Right lobe of liver (tissue), 6 donors: ENCODE measurements at regions not wholly inside any gene's neighbourhood (a gene's known extent, or its start where the extent isn't known, plus 50 kb on each side); places are given as distances from the start of the nearest gene placed in this dataset.

ENCODE experiments used
- ATAC-seq, 4 donors: fragments of 200-7000 bp; cut with Tn5 transposase; one replicate each; pipeline ENCODE4 v1.9.1; 2020; ENCODE audit warnings: mild to moderate bottlenecking in 4 of 4, moderate library complexity in 4 of 4
- DNase-seq, 3 donors: peaks; one replicate each; pipeline ENCODE4 v3.0.0-alpha.2; 2020
- H3K27ac ChIP-seq, 3 donors: fragments of 200-600 bp; one replicate each; pipeline ENCODE4 v1.8.0; 2022
- H3K27me3 ChIP-seq, 2 donors: fragments of 200-600 bp; one replicate each; pipeline ENCODE4 v1.8.0; 2022
- H3K36me3 ChIP-seq, 4 donors: fragments of 200-600 bp; sonication (generic) in 1 of 4; one replicate each; pipeline versions ENCODE4 v1.5.1 to v1.8.0; 2017 to 2022; ENCODE audit warnings: control low read depth in 1 of 4
- H3K4me1 ChIP-seq, 4 donors: fragments of 200-600 bp; sonication (generic) in 1 of 4; one replicate each; pipeline versions ENCODE4 v1.5.1 to v1.8.0; 2017 to 2022; ENCODE audit warnings: control low read depth in 1 of 4
- H3K4me3 ChIP-seq, 3 donors: fragments of 200-600 bp; one replicate each; pipeline ENCODE4 v1.8.0; 2022
- H3K9me3 ChIP-seq, 4 donors: fragments of 200-600 bp; sonication (generic) in 1 of 4; one replicate each; pipeline versions ENCODE4 v1.5.1 to v1.8.0; 2017 to 2022; ENCODE audit warnings: control low read depth in 1 of 4
- POLR2A ChIP-seq: fragments of 450-650 bp; IDR thresholded peaks from one replicate; pipeline ENCODE4 v1.6.1; 2017; ENCODE audit warnings: antibody characterized with exemption, mild to moderate bottlenecking
- WGBS: methylation state at CpG from one replicate; pipeline ENCODE4 v1.1.6; 2018; ENCODE audit warnings: low coverage, low lambda C conversion rate; ENCODE audit not compliant: insufficient coverage; ENCODE audit errors: missing lambda C conversion rate; 5-methylcytosine and 5-hydroxymethylcytosine counted together
- intact Hi-C, 2 donors: fragments of 100-400 bp; cut with DNase I; formaldehyde crosslinking; loops; one replicate each; pipeline versions ENCODE4 v1.11.2 to v1.14.1; 2022
- TF ChIP-seq, protein P1 (sequence below), 4 donors: fragments of 200-600 bp in 3 of 4; fragments of 450-650 bp in 1 of 4; IDR thresholded peaks; one replicate each; pipeline versions ENCODE4 v1.5.1 to v1.8.0; 2016 to 2022; ENCODE audit warnings: antibody characterized with exemption in 4 of 4, mild to moderate bottlenecking in 2 of 4
- donor health status: DM: no; HTN: yes; CAD: no.
- donor health status: DM: no; HTN: no; CAD: no.
- donor health status: DM: no; HTN: no; CAD: no.
- donor health status: DM: no; HTN: yes; CAD: no.
- donor health status: DM: no; HTN: yes; CAD: no.

DNA sequence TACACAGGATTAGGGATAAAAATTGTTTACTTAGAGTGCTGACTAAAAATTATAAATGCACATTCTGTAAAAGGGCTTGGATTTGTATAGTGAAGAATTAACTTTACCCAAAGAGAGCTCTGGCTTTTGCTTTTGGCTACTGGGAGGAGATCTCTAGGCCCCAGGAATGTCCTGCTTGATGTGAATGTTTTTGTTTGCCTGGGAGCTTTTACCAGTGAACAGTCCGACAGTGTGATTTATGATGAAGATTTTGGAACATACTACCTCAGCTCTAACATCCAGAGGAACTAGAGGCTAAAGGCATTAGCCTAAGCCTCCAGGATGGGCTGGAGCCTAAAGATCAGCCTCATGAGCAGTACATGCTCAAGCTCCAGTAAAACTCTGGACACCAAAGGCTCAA lies 103.7 kb upstream of the RFX3 start:
- no peak for ATAC-seq
- Histone ChIP-seq H3K27ac (no peak overlapping the region), H3K9me3 (no peaks in the 10 kb centered on the region), H3K27me3 (no peaks in the 10 kb centered on the region), H3K4me3 (no peak overlapping the region), H3K4me1 (no peaks in the 10 kb centered on the region), H3K36me3 (no peaks in the 10 kb centered on the region)
- 100% methylated on average over 1 of the region's 1 CpG for WGBS
- TF ChIP-seq, protein P1, sequence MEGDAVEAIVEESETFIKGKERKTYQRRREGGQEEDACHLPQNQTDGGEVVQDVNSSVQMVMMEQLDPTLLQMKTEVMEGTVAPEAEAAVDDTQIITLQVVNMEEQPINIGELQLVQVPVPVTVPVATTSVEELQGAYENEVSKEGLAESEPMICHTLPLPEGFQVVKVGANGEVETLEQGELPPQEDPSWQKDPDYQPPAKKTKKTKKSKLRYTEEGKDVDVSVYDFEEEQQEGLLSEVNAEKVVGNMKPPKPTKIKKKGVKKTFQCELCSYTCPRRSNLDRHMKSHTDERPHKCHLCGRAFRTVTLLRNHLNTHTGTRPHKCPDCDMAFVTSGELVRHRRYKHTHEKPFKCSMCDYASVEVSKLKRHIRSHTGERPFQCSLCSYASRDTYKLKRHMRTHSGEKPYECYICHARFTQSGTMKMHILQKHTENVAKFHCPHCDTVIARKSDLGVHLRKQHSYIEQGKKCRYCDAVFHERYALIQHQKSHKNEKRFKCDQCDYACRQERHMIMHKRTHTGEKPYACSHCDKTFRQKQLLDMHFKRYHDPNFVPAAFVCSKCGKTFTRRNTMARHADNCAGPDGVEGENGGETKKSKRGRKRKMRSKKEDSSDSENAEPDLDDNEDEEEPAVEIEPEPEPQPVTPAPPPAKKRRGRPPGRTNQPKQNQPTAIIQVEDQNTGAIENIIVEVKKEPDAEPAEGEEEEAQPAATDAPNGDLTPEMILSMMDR (IDR thresholded peaks at IDR 0.05) = no peak
- no peak for TF ChIP-seq POLR2A
- intact Hi-C loops = no loop called here
- no peak for DNase-seq

DNA sequence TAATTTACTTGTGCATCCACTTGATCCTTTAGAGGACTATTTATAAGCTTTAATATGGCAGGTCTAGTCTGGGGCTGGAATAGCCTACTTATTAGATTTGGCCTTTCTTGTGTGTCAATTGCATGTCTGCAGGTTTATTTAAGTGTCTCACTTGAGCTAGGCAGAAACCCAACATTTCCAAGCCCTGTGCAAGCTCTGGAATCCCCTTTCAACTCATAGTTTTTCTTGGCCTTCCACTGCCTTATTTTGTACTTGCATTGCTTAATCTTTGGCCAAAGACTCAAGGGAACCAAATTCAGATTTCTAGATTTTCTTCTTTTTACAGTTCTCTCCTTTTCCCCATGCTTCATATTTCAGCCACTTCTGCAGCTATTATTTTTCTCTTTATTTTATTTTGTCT lies 102.4 kb upstream of the RFX3 start:
- no peaks in the 10 kb centered on the region for H3K27me3 ChIP-seq
- no peak for DNase-seq
- intact Hi-C loops = no loop called here
- ATAC-seq = no peak
- no peak overlapping the region for H3K27ac ChIP-seq
- TF ChIP-seq, protein P1 (IDR thresholded peaks at IDR 0.05) = no peak
- TF ChIP-seq POLR2A = no peak
- H3K4me3 ChIP-seq = no peak overlapping the region
- no peaks in the 10 kb centered on the region for H3K4me1 ChIP-seq
- no peaks in the 10 kb centered on the region for H3K36me3 ChIP-seq
- no peaks in the 10 kb centered on the region for H3K9me3 ChIP-seq

DNA sequence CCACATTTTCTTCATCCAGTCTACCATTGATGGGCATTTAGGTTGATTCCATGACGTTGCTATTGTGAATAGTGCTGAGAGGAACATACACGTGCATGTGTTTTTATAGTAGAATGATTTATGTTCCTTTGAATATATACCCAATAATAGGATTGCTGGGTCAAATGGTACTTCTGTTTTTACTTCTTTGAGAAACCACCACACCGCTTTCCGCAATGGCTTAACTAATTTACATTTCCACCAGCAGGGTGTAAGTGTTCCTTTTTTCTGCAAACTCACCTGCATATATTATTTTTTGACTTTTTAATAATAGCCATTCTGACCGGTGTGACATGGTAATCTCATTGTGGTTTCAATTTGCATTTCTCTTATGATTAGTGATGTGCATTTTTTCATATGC lies 82.2 kb upstream of the RFX3 start:
- DNase-seq = no peak
- intact Hi-C loops = no loop called here
- Histone ChIP-seq H3K27me3 (no peaks in the 10 kb centered on the region), H3K36me3 (no peaks in the 10 kb centered on the region), H3K4me3 (no peak overlapping the region), H3K9me3 (no peaks in the 10 kb centered on the region), H3K27ac (no peak overlapping the region), H3K4me1 (no peaks in the 10 kb centered on the region)
- no peak for ATAC-seq
- TF ChIP-seq POLR2A = no peak
- TF ChIP-seq, protein P1 (IDR thresholded peaks at IDR 0.05) = no peak
- WGBS = 86% methylated on average over 5 of the region's 5 CpGs

GRCh38 chr9:3600672-3601071 lies 74.9 kb upstream of the RFX3 start:
- Histone ChIP-seq H3K4me3 (no peak overlapping the region), H3K27ac (no peak overlapping the region), H3K4me1 (no peaks in the 10 kb centered on the region), H3K36me3 (no peaks in the 10 kb centered on the region), H3K9me3 (no peaks in the 10 kb centered on the region), H3K27me3 (no peaks in the 10 kb centered on the region)
- 67% methylated on average over 1 of the region's 3 CpGs for WGBS
- intact Hi-C loops = no loop called here
- no peak for ATAC-seq
- DNase-seq = no peak
- TF ChIP-seq POLR2A = no peak
- TF ChIP-seq, protein P1 (IDR thresholded peaks at IDR 0.05) = no peak

DNA sequence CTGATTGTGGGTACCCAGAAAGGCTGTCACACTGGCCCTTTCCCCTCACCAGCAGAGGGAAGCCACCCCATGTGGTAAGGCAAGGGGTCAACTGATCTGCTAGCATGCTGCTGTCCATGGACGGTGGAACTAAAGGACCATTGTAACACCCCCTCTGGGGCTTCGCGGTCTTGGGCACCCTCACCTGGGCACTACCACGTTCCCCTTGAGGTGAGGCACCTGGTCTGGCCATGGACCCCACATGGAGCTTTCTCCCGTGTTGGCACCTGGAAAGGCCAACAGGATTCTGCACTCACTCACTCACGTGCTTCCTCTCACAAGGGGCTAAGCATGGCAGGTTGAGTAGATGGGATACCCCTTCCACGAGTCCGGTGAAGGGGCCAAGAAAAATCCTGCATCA lies 72.0 kb upstream of the RFX3 start:
- H3K9me3 ChIP-seq = no peaks in the 10 kb centered on the region
- intact Hi-C loops = no loop called here
- TF ChIP-seq, protein P1 (IDR thresholded peaks at IDR 0.05) = no peak
- no peak for TF ChIP-seq POLR2A
- DNase-seq = no peak
- H3K4me1 ChIP-seq = no peaks in the 10 kb centered on the region
- H3K4me3 ChIP-seq = no peak overlapping the region
- WGBS = 87% methylated on average over 4 of the region's 8 CpGs
- H3K36me3 ChIP-seq = no peaks in the 10 kb centered on the region
- H3K27ac ChIP-seq = no peak overlapping the region
- ATAC-seq = no peak
- H3K27me3 ChIP-seq = no peaks in the 10 kb centered on the region
